ENCODE measurements at regions not wholly inside any gene's neighbourhood (a gene's known extent, or its start where the extent isn't known, plus 50 kb on each side); places are given as distances from the start of the nearest gene placed in this dataset.

GRCh38 chr1:234942879-234943506 is 185.6 kb downstream of the TOMM20 start:
- Histone ChIP-seq H3K4me1 (no peaks in the 10 kb centered on the region), H3K36me3 (no peaks in the 10 kb centered on the region), H3K4me3 (no peak overlapping the region), H3K27ac (no peak overlapping the region), H3K9me3 (no peaks in the 10 kb centered on the region), H3K27me3 (no peaks in the 10 kb centered on the region)
- DNase-seq: no peak
- TF ChIP-seq POLR2A (IDR thresholded peaks at IDR 0.05): no peak
- no peak for TF ChIP-seq CTCF (IDR thresholded peaks at IDR 0.05)
- intact Hi-C loops (cut with DNase I; ENCODE audit: low total_unique reads): no loop called here

GRCh38 chr1:234942012-234942332 is 186.7 kb downstream of the TOMM20 start:
- no peaks in the 10 kb centered on the region for H3K27me3 ChIP-seq
- intact Hi-C loops (cut with DNase I; ENCODE audit: low total_unique reads): no loop called here

DNA sequence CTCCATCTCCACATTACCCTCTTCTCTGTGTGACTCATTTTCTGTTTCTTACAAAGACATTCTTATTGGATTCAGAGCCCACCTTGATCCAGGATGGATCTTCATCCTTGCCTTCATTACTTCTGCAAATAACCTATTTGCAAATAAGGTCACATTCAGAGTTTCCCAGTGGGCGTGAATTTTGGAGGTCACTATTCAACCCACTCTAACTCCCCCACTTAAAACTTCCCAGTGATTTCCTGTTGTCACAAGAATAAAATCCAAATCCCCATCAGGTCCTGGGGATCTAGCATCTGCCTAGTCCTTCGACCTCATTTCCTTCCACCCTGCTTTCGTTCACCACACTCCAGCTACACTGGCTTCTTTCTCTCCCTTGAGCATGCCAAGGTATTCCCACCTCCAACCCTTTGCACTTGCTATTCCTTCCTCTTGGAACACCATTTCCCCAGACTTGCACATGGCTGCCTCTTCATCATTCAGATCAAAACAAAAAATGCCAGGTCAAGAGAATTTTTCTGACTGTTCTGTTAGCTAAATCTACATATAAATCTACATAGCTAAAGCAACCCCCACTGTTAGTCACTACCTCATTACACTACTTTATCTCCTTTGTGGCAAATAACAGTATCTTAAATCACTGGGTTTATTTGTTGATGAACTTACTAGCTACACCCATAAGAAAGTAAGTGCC is 187.2 kb downstream of the TOMM20 start:
- Histone ChIP-seq H3K9me3 (no peaks in the 10 kb centered on the region), H3K27me3 (no peaks in the 10 kb centered on the region), H3K36me3 (no peaks in the 10 kb centered on the region), H3K4me3 (no peak overlapping the region), H3K4me1 (no peaks in the 10 kb centered on the region), H3K27ac (no peak overlapping the region)
- intact Hi-C loops (cut with DNase I; ENCODE audit: low total_unique reads): no loop called here
- no peak for DNase-seq
- TF ChIP-seq POLR2A (IDR thresholded peaks at IDR 0.05) (no peak), CTCF (IDR thresholded peaks at IDR 0.05) (no peak)

More at GRCh38 chr1:234942012-234942332, 186.7 kb downstream of the TOMM20 start:
- DNase-seq: no peak
- Histone ChIP-seq H3K4me1 (no peaks in the 10 kb centered on the region), H3K27ac (no peak overlapping the region), H3K9me3 (no peaks in the 10 kb centered on the region), H3K4me3 (no peak overlapping the region), H3K36me3 (no peaks in the 10 kb centered on the region)
- no peak for TF ChIP-seq POLR2A (IDR thresholded peaks at IDR 0.05)
- no peak for TF ChIP-seq CTCF (IDR thresholded peaks at IDR 0.05)

GRCh38 chr1:234940841-234941240 is 187.8 kb downstream of the TOMM20 start:
- DNase-seq: no peak
- intact Hi-C loops (cut with DNase I; ENCODE audit: low total_unique reads): no loop called here
- TF ChIP-seq CTCF (IDR thresholded peaks at IDR 0.05) (no peak), POLR2A (IDR thresholded peaks at IDR 0.05) (no peak)
- Histone ChIP-seq H3K9me3 (no peaks in the 10 kb centered on the region), H3K4me3 (no peak overlapping the region), H3K27me3 (no peaks in the 10 kb centered on the region), H3K4me1 (no peaks in the 10 kb centered on the region), H3K36me3 (no peaks in the 10 kb centered on the region), H3K27ac (no peak overlapping the region)

- Histone ChIP-seq H3K9me3 (no peaks in the 10 kb centered on the region), H3K27me3 (no peaks in the 10 kb centered on the region), H3K4me3 (no peak overlapping the region), H3K36me3 (no peaks in the 10 kb centered on the region), H3K4me1 (no peaks in the 10 kb centered on the region), H3K27ac (no peak overlapping the region)
- TF ChIP-seq POLR2A (IDR thresholded peaks at IDR 0.05) (no peak), CTCF (IDR thresholded peaks at IDR 0.05) (no peak)
- no peak for DNase-seq
- intact Hi-C loops (cut with DNase I; ENCODE audit: low total_unique reads): no loop called here
Observed at GRCh38 chr1:234938924-234939323, 189.7 kb downstream of the TOMM20 start.

All from uterus (tissue), 3 donors.